ENCODE measurements at regions not wholly inside any gene's neighbourhood (a gene's known extent, or its start where the extent isn't known, plus 50 kb on each side); places are given as distances from the start of the nearest gene placed in this dataset.

GRCh38 chr2:15890124-15890754, 50.1 kb upstream of the MYCN start:
- Mint-ChIP-seq H3K27me3 (no peaks in the 10 kb centered on the region), H3K4me1 (no peaks in the 10 kb centered on the region), H3K27ac (ENCODE audit: low read depth) (no peak overlapping the region), H3K4me3 (no peak overlapping the region), H3K9me3 (no peaks in the 10 kb centered on the region), H3K36me3 (ENCODE audit: insufficient read depth) (no peaks in the 10 kb centered on the region)
- DNase-seq (ENCODE audit: low spot score in 2 of 2) = no peak
- no peak for ATAC-seq (replicated peaks; ENCODE audit: extremely low read depth, poor library complexity, severe bottlenecking)
